Memory B cell (primary cell): ENCODE measurements at regions not wholly inside any gene's neighbourhood (a gene's known extent, or its start where the extent isn't known, plus 50 kb on each side); places are given as distances from the start of the nearest gene placed in this dataset.

Source experiments
- ATAC-seq: fragments of 150-1000 bp; cut with Tn5 transposase; 2 replicates; pipeline ENCODE4 v1.10.0; 2021; ENCODE audit warnings: low read depth, mild to moderate bottlenecking, moderate library complexity
- DNase-seq, 2 donors: peaks; one replicate each; pipeline ENCODE4 v3.0.0; 2022; ENCODE audit warnings: low spot score in 2 of 2
- H3K27ac Mint-ChIP-seq: one replicate; pipeline ENCODE4 v1.8.0; 2022; ENCODE audit warnings: mild to moderate bottlenecking, moderate library complexity, mixed read lengths
- H3K27me3 Mint-ChIP-seq: one replicate; pipeline ENCODE4 v1.8.0; 2022; ENCODE audit warnings: mixed read lengths
- H3K36me3 Mint-ChIP-seq: one replicate; pipeline ENCODE4 v1.8.0; 2022; ENCODE audit warnings: mild to moderate bottlenecking, mixed read lengths
- H3K4me1 Mint-ChIP-seq: one replicate; pipeline ENCODE4 v1.8.0; 2022; ENCODE audit warnings: mixed read lengths
- H3K4me3 Mint-ChIP-seq: one replicate; pipeline ENCODE4 v1.8.0; 2022; ENCODE audit warnings: mild to moderate bottlenecking, moderate library complexity, mixed read lengths
- H3K9me3 Mint-ChIP-seq: one replicate; pipeline ENCODE4 v1.8.0; 2022; ENCODE audit warnings: mixed read lengths

DNA sequence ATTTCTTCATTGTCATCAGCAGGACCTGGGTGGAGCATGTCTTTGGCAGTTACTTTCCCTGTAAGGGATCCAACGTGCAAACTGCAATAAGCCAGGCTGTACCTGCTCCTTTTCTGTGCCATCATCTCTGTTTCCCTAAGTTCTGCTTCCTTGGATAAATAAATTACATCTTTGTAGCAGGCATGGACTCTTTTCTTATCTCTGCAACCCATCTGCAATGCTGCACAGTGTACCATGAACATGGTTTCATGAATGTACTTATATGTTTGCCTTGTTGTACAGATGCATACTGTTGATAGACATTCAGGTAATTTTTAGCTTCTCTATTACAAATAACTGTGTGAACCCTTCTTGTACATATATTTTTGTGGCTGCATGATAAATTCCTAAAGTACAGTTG lies 616.7 kb upstream of the PIK3C3 start:
- no peaks in the 10 kb centered on the region for H3K4me1 Mint-ChIP-seq
- H3K27ac Mint-ChIP-seq, result no peak overlapping the region
- no peaks in the 10 kb centered on the region for H3K27me3 Mint-ChIP-seq
- H3K36me3 Mint-ChIP-seq, result no peaks in the 10 kb centered on the region
- no peak for DNase-seq
- H3K9me3 Mint-ChIP-seq, result peaks cover 9% of the 10 kb centered on the region
- ATAC-seq, result no peak
- H3K4me3 Mint-ChIP-seq, result no peak overlapping the region

DNA sequence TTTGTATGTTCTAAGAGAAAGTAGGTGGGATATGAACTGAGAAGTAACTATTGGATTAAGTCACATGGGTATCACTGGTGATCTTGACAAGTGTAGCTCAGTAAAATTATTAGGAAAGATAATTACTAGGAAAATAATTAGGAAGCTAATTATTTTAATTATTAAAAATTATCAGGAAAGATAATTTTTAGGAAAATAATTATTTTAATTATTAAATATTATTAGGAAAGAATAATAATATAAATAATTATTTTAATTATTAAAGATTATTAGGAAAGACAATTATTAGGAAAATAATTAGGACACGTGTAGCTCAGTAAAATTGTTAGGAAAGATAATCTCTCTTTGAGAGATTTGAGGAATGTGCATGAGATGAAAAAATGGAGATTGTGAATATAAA lies 623.4 kb upstream of the PIK3C3 start:
- no peak overlapping the region for H3K27ac Mint-ChIP-seq
- no peaks in the 10 kb centered on the region for H3K36me3 Mint-ChIP-seq
- H3K9me3 Mint-ChIP-seq, result peaks cover 2% of the 10 kb centered on the region
- DNase-seq (no peak), ATAC-seq (no peak)
- no peaks in the 10 kb centered on the region for H3K27me3 Mint-ChIP-seq
- no peaks in the 10 kb centered on the region for H3K4me1 Mint-ChIP-seq
- H3K4me3 Mint-ChIP-seq, result no peak overlapping the region

DNA sequence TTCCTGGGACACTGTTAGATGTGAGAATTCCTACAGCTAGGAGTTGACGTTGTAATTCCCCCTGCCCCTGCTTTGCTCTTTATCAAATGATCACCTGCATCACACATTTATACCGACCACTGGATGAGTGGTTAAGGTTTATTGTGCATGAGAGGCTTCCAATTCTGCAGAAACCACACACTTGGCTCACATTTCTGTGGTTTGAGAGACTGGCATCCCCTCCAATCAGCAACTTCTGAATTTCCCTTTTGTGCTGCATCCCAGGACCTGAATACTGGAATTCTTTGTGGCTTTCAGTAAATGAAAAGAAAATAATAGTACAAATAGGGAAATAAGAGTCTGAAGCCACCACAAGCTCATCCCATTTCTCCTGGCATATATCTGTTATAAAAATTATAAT lies 628.7 kb upstream of the PIK3C3 start:
- DNase-seq (no peak), ATAC-seq (no peak)
- H3K27ac Mint-ChIP-seq, result no peak overlapping the region
- H3K36me3 Mint-ChIP-seq, result no peaks in the 10 kb centered on the region
- no peaks in the 10 kb centered on the region for H3K27me3 Mint-ChIP-seq
- peaks cover 6% of the 10 kb centered on the region for H3K9me3 Mint-ChIP-seq
- no peaks in the 10 kb centered on the region for H3K4me1 Mint-ChIP-seq
- no peak overlapping the region for H3K4me3 Mint-ChIP-seq

DNA sequence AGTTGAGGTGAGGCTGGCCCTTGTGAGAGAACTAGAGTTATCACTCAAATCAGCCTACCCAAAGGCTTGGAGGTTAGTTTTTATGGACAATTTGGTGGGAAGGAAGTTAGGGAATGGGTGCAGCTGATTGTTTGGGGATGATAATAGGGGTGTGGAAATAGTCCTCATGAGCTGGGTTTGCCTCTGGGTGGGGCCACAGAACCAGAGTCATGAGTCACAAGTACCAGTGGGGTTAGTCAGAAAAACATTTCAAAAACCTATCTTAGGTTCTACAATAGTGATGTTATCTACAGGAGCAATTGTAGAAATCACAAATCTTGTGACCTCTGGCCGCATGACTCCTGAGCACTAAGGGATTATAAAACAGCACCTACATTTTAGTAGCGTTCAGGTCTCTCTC lies 630.1 kb upstream of the PIK3C3 start:
- Mint-ChIP-seq H3K36me3 (no peaks in the 10 kb centered on the region), H3K27ac (no peak overlapping the region), H3K4me1 (no peaks in the 10 kb centered on the region), H3K4me3 (no peak overlapping the region), H3K27me3 (no peaks in the 10 kb centered on the region), H3K9me3 (peaks cover 6% of the 10 kb centered on the region)
- no peak for DNase-seq
- ATAC-seq, result no peak

DNA sequence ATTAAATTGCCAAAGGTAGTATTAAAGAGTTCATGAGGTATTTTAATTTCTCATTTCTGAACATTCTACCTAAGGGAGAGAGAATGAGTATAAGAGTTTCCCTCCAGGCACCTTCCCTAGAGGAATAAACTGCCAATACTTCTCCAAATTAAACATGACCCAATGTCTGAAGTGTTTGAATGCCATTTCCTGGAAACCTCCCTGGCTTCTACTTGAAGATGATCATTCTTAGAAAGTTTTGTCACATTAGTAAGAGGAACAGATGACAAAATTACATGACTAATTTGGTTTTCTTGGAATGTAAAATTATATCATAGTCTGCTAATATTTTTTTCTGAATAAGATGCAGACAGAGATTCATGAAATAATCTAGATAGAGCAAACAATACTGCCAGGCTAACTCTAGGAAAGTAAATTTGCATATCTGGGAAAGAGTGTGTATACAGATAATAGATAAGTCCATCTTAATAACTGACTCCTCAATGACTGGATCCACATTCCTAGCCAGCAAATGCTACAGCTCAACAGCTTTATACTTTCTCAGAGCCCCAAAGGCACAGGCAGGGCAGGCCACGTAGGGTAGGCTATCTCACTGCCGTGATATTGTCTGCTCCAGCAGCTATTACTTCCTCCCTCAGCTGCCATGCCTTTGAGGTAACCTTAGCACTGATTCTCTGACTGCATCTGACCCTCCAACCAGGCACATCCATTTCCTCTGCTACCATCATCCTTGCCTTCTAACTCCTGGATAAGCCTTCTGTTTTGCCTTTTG lies 630.8 kb upstream of the PIK3C3 start:
- DNase-seq, result no peak
- no peaks in the 10 kb centered on the region for H3K27me3 Mint-ChIP-seq
- H3K36me3 Mint-ChIP-seq, result no peaks in the 10 kb centered on the region
- no peak for ATAC-seq
- peaks cover 6% of the 10 kb centered on the region for H3K9me3 Mint-ChIP-seq
- H3K4me1 Mint-ChIP-seq, result no peaks in the 10 kb centered on the region
- no peak overlapping the region for H3K4me3 Mint-ChIP-seq
- H3K27ac Mint-ChIP-seq, result no peak overlapping the region

DNA sequence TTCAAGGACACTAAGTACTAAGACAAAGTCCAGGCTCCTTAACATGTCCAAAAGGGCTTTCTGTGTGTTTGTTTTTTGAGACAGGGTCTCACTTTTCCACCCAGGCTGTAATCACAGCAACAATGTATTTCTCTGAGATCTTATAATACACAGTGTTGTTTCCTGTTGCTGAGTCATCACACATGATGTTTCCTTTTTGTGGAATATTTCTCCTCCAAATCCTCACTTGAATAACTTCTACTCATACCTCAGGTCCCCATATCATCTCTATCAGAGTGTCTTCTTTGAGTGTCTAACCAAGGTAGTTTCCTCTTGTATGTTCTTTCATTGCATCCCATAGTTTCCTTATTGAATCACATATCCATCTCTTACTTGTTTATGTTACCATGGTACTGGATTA lies 632.0 kb upstream of the PIK3C3 start:
- no peak overlapping the region for H3K27ac Mint-ChIP-seq
- no peaks in the 10 kb centered on the region for H3K36me3 Mint-ChIP-seq
- no peak for DNase-seq
- H3K27me3 Mint-ChIP-seq, result no peaks in the 10 kb centered on the region
- H3K9me3 Mint-ChIP-seq, result peaks cover 6% of the 10 kb centered on the region
- no peak for ATAC-seq
- H3K4me3 Mint-ChIP-seq, result no peak overlapping the region
- no peaks in the 10 kb centered on the region for H3K4me1 Mint-ChIP-seq

DNA sequence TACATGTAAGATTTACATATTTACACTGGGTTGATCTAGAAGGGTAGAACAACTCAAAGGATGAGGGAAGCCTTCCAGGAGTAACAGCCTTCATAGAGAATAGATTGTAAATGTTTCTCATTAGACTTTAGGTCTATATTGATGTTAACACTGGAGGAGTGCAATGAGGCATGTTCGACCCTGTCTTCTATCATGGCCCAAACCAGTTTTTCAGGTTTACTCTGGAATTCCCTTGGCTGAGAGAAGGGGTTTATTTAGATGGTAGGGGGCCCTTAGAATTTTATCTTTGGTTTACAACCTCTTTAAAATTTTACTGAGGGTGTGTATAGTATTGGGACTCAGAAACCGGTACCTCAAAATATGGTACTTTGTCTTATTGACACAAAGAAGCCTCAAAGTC lies 634.9 kb upstream of the PIK3C3 start:
- Mint-ChIP-seq H3K4me3 (no peak overlapping the region), H3K36me3 (no peaks in the 10 kb centered on the region), H3K27me3 (no peaks in the 10 kb centered on the region), H3K9me3 (peaks cover 2% of the 10 kb centered on the region), H3K4me1 (no peaks in the 10 kb centered on the region), H3K27ac (no peak overlapping the region)
- ATAC-seq, result no peak
- no peak for DNase-seq

DNA sequence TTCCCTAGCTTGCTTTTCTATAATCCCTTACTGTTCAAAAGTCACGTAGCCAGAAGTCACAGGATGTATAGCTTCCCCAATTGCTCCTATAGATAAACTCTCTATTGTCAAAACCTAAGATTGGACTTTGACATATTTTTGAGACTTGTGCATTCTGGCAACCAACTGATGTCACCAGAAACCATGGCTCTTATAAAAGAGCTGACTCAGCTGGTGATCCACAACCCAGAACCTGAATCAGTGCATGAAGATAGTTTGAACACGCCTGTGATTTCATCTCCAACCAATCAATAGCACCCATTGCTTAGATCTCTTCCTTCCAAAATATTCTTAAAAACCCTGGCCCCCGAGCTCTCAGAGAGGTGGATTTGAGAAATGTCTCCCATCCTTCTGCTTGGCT lies 639.9 kb upstream of the PIK3C3 start:
- no peak overlapping the region for H3K4me3 Mint-ChIP-seq
- DNase-seq (no peak), ATAC-seq (no peak)
- H3K27me3 Mint-ChIP-seq, result no peaks in the 10 kb centered on the region
- no peaks in the 10 kb centered on the region for H3K4me1 Mint-ChIP-seq
- no peaks in the 10 kb centered on the region for H3K36me3 Mint-ChIP-seq
- H3K27ac Mint-ChIP-seq, result no peak overlapping the region
- H3K9me3 Mint-ChIP-seq, result peaks cover 4% of the 10 kb centered on the region

DNA sequence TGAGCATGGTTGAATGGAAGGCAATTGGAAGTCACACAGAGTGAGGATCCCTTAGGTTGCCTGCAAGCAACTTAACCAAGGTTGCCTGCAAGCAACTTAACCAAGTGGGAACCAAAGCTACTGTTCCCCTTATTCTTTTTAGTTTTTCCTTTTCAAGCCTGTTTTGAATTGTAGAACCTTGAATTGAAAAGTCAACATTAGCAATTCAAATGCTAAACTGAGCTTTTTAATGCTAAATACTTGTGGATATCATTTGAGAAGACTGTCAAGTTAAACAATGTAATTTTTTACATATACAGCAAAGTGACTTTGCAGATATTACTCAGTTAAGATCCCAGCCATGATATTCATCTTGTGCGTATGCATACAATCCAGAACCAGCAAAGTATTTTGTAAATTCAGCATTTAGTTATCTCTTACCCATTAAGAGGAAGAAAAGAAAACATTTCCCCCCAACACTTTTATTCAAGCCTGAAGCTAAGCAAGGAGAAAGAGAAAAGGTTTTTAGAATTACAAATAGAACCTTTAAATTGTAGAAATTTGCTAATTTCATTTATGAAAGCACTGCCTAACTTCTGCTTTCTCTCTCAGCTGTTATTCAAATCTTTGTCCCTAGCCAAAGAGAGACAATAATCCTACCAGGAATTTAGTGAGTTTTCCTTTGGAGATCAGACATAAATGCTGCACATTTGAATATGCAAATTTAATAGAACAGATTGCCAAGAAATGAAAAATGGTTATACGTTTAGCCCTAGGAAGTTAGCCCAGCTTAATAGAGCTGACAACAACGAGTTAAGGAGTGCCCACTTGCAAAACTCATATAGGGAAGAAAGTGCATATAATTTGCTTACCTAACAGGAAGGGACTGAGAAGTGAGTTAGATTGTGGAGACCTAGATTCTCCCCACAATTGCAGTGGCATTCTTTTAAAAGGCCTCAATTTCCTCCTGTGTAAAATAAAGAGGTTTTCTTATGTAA lies 643.2 kb upstream of the PIK3C3 start:
- Mint-ChIP-seq H3K4me3 (no peak overlapping the region), H3K4me1 (no peaks in the 10 kb centered on the region), H3K27ac (no peak overlapping the region)

DNA sequence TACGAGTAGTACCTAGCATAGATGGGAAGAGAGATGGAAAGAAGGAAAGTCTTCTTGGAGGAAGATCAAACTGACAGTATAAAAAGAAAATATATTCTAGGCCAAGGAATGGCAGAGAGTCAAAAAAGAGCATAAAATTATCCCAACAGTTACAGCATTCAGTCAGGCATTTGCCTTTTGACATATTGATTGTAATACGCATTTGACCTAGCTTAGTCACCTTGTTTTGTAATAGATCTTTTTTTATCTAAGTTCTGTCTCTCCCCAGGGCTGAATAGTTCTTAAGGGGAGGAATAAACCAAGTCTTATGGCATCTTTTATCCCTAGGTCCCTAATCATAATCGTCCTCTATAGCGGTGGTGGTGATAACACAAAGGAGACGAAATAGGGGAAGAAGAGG lies 657.3 kb upstream of the PIK3C3 start:
- H3K4me3 Mint-ChIP-seq, result no peak overlapping the region
- no peak overlapping the region for H3K27ac Mint-ChIP-seq
- ATAC-seq, result no peak
- H3K27me3 Mint-ChIP-seq, result no peaks in the 10 kb centered on the region
- H3K9me3 Mint-ChIP-seq, result peaks cover 8% of the 10 kb centered on the region
- H3K4me1 Mint-ChIP-seq, result no peaks in the 10 kb centered on the region
- no peaks in the 10 kb centered on the region for H3K36me3 Mint-ChIP-seq
- DNase-seq, result no peak

More for the DNA sequence above, 643.2 kb upstream of the PIK3C3 start:
- no peak for ATAC-seq
- Mint-ChIP-seq H3K27me3 (no peaks in the 10 kb centered on the region), H3K36me3 (no peaks in the 10 kb centered on the region), H3K9me3 (peaks cover 6% of the 10 kb centered on the region)
- no peak for DNase-seq

DNA sequence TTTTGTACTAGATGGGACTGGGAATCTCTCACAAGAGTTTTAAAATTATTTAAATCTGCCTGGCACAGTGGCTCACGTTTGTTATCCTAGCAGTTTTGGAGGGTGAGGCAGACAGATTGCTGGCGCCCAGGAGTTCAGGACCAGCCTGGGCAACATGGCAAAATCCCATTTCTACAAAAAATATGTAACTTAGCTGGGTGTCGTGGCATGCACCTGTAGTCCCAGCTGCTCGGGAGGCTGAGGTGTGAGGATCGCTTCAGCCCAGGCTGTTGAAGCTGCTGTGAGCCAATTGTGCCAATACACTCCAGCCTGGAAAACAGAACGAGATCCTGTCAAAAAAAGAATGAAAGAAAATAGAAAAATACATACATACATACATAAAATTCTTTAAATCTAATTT lies 685.7 kb upstream of the PIK3C3 start:
- H3K36me3 Mint-ChIP-seq, result no peaks in the 10 kb centered on the region

DNA sequence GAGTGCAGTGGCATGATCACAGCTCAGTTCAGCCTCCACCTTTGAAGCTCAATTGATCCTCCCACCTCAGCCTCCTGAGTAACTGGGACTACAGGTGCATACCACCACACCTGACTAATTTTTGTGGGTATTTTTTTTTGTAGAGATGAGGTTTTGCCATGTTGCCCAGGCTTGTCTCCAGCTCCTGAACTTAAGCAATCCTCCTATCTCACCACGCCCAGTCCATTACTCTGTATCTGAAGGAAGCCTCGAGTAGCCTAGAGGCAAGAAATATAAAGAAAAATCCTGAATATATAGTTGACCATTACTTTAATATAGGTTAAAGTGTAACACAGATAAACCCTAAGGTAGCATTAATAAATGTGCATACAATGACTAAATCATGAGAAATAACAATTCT lies 686.8 kb upstream of the PIK3C3 start:
- Mint-ChIP-seq H3K4me1 (no peaks in the 10 kb centered on the region), H3K4me3 (no peak overlapping the region), H3K27ac (no peak overlapping the region), H3K9me3 (peaks cover 4% of the 10 kb centered on the region), H3K36me3 (no peaks in the 10 kb centered on the region), H3K27me3 (no peaks in the 10 kb centered on the region)
- DNase-seq, result no peak
- ATAC-seq, result no peak

More for the DNA sequence above, 685.7 kb upstream of the PIK3C3 start:
- Mint-ChIP-seq H3K4me1 (no peaks in the 10 kb centered on the region), H3K27ac (no peak overlapping the region), H3K9me3 (peaks cover 4% of the 10 kb centered on the region), H3K4me3 (no peak overlapping the region), H3K27me3 (no peaks in the 10 kb centered on the region)
- DNase-seq (no peak), ATAC-seq (no peak)

DNA sequence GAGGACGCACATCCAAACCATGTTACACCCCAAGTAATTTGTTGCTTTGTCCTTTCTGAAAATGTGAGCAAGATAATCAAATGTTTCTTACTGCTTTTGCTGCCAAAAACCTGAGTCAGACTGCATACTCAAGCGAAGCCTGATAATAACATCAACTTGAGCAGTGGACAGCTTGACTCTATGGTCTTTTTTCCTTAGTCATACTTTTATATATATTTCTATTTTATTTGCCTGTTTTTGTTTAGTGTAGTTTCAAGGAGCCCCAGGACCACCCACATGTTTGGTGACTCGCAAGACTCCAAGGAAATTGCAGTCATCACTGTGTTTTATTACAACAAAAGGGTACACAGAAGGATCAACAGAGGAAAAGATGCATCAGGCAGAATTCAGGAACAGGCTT lies 688.4 kb upstream of the PIK3C3 start:
- H3K27ac Mint-ChIP-seq, result no peak overlapping the region
- H3K36me3 Mint-ChIP-seq, result no peaks in the 10 kb centered on the region
- ATAC-seq (no peak), DNase-seq (no peak)
- H3K4me1 Mint-ChIP-seq, result no peaks in the 10 kb centered on the region
- H3K4me3 Mint-ChIP-seq, result no peak overlapping the region
- no peaks in the 10 kb centered on the region for H3K27me3 Mint-ChIP-seq
- H3K9me3 Mint-ChIP-seq, result peaks cover 4% of the 10 kb centered on the region

DNA sequence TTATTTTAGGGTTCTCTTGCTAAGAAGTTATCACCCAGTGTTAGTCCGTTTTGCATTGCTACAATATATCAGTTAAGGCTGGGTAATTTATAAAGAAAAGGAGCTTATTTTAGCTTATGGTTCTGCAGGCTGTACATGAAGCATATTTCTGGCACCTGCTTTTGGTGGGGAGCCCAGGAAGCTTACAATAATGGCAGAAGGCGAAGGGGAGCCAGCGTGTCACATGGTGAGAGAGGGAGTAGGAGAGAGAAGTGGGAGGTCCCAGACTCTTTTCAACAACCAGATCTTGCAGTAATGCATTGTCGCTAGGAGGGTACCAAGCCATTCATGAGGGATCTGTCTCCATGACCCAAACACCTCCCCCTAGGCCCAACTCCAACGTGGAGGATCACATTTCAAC lies 688.8 kb upstream of the PIK3C3 start:
- no peaks in the 10 kb centered on the region for H3K4me1 Mint-ChIP-seq
- no peak for ATAC-seq
- H3K9me3 Mint-ChIP-seq, result peaks cover 4% of the 10 kb centered on the region
- no peak for DNase-seq
- H3K4me3 Mint-ChIP-seq, result no peak overlapping the region
- H3K36me3 Mint-ChIP-seq, result no peaks in the 10 kb centered on the region
- no peaks in the 10 kb centered on the region for H3K27me3 Mint-ChIP-seq
- no peak overlapping the region for H3K27ac Mint-ChIP-seq
